GM10248 (cell line): ENCODE measurements at regions not wholly inside any gene's neighbourhood (a gene's known extent, or its start where the extent isn't known, plus 50 kb on each side); places are given as distances from the start of the nearest gene placed in this dataset.
"Not testable (repeated sequence)": the region's sequence is repeated elsewhere in the genome, so short reads cannot be mapped to it uniquely, and the experiment has no call there.

Experiments used
- CTCF ChIA-PET: fragments of 300-600 bp; sonication (Branson Sonifier 250); formaldehyde crosslinking; extraction: SDS; loops from one replicate; lab custom pipeline; 2021; ENCODE audit warnings: antibody characterized with exemption; lab: Yijun Ruan, JAX
- POLR2A ChIA-PET: fragments of 350-650 bp; sonication (Branson Sonifier 250); formaldehyde crosslinking; extraction: SDS; loops from one replicate; lab custom pipeline; 2020; ENCODE audit warnings: antibody characterized with exemption; lab: Yijun Ruan, JAX
- DNase-seq: peaks from one replicate; pipeline ENCODE4 v3.0.0; 2012; ENCODE audit errors: extremely low spot score
- TF ChIP-seq, protein P1 (sequence below): IDR thresholded peaks from 2 replicates; pipeline ENCODE4 v1.5.1; 2012; ENCODE audit warnings: mild to moderate bottlenecking, low read depth; ENCODE audit errors: extremely low read depth, missing control alignments, control extremely low read depth

DNA sequence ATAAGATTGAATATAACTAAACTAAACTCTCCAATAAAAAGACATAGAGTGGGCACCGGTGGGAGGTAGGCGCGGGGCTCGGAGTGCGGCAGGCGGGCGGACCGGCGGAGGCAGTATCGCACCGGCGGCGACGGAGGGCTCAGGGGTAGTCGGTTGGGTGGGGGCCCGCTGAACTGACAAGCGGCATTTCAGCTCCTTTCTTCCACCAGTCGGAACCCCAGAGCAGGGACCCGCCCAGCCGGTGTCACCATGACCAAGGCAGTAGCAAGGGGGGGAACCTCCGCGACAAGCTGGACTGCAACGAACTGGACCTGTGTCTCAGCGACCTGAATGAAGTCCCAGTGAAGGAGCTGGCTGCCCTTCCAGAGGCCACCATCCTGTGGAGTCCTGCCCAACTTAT is 156.7 kb downstream of the HINT1 start:
- DNase-seq, result no peak
- TF ChIP-seq, protein P1, sequence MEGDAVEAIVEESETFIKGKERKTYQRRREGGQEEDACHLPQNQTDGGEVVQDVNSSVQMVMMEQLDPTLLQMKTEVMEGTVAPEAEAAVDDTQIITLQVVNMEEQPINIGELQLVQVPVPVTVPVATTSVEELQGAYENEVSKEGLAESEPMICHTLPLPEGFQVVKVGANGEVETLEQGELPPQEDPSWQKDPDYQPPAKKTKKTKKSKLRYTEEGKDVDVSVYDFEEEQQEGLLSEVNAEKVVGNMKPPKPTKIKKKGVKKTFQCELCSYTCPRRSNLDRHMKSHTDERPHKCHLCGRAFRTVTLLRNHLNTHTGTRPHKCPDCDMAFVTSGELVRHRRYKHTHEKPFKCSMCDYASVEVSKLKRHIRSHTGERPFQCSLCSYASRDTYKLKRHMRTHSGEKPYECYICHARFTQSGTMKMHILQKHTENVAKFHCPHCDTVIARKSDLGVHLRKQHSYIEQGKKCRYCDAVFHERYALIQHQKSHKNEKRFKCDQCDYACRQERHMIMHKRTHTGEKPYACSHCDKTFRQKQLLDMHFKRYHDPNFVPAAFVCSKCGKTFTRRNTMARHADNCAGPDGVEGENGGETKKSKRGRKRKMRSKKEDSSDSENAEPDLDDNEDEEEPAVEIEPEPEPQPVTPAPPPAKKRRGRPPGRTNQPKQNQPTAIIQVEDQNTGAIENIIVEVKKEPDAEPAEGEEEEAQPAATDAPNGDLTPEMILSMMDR, result no peak
- CTCF ChIA-PET, result interaction anchor here (1.2 to 2.2 kb wide), 2 partner anchors 10 kb away, joined by 3 to 5 read pairs; no protein-coding TSS in a partner anchor
- POLR2A ChIA-PET, result no interaction called here

DNA sequence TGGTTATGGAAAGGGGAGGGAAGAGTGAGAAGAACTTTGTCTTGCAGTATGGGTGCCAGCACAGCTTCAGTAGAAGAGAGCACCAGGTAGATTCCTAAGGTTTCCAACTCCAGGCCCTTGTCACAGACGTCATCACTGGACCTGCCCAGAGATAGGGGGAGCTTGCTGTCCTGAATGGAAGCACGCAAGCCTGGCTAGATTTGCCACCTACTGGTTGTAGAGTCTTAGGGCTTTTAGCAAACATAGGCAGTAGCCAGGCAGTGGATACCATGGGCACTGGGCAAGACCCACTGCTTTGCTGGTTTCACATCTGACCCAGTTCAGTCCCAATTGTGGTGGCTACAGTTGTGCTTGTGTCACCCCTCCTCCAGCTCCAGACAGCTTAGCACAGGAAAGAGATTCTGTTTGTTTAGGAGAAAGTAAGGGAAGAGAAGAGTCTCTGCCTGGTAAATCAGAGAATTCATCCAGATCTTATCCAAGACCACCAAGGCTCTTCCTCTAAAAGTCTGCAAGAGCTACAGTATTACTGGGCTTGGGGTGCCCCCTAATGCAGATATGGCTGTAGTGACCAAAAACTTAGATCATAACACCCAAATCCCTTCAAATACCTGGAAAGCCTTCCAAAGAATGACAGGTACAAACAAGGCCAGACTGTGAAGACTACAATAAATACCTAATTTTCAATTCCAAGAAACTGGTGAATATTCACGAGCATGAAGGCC is 158.9 kb downstream of the HINT1 start:
- no peak for DNase-seq
- POLR2A ChIA-PET, result no interaction called here
- CTCF ChIA-PET, result no interaction called here
- TF ChIP-seq, protein P1, result no peak

DNA sequence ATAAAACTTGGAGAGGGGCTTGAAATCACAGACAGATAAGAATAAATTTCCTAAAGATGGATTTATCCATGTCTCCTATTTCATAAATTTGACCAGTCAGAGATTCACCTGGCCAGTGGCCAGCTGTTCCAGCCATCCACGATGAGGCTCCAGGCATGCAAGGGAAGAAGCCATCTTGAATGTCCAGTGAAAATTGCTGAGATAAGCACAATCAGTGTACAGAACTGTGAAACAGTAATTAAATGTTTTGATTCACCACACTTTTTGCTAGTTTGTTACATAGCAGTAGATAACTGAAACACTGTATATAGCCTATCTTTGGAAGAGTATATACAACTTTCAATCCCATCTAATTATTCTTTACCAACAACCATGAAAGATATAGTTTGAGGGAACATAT is 163.5 kb downstream of the HINT1 start:
- TF ChIP-seq, protein P1, result no peak
- no peak for DNase-seq
- POLR2A ChIA-PET, result no interaction called here
- CTCF ChIA-PET, result no interaction called here

DNA sequence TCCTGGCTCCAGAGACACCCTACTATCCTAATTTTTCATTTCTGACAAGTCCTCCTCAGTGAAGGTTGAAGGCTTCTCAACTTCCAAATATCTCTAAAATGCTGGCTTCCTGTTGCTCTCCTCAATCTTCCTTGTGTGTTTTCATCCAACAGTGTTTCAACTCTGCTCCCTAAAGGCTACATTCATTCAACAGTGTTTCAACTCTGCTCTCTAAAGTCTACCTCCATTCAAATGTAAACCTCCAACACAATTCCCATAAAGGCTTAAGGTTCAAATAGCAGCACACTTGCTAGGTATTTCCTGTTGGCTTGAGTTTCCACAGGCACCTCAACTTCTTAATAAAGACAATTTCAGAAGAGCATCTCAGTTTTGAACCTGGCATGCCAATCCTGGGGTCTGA is 164.8 kb downstream of the HINT1 start:
- POLR2A ChIA-PET, result no interaction called here

DNA sequence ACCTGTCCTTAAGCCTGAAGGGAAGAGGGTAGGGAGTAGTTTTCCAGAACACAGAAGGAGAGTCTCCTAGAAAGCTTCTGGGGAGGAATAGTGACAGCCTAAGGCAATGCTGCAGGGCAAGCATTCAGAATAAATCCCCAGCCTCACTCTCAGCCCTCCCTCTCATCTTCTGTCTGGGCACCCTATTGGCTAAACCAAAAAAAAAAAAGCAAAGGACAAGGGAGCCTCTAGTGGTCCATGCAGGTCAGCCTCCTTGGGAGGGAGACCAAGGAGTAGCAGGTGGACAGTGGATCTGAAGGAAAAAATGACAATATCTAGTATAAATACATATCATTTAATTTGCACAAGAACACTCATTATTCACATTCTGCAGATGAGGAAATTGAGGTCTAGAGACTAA is 168.3 kb downstream of the HINT1 start:
- CTCF ChIA-PET, DNase-seq: not testable (repeated sequence)
- POLR2A ChIA-PET, result interaction anchor here (0.7 kb wide), 1 partner anchor 67 kb away, joined by 3 read pairs; no protein-coding TSS in a partner anchor

More for the DNA sequence above, 164.8 kb downstream of the HINT1 start:
- TF ChIP-seq, protein P1, result no peak
- DNase-seq, result no peak
- CTCF ChIA-PET, result no interaction called here

DNA sequence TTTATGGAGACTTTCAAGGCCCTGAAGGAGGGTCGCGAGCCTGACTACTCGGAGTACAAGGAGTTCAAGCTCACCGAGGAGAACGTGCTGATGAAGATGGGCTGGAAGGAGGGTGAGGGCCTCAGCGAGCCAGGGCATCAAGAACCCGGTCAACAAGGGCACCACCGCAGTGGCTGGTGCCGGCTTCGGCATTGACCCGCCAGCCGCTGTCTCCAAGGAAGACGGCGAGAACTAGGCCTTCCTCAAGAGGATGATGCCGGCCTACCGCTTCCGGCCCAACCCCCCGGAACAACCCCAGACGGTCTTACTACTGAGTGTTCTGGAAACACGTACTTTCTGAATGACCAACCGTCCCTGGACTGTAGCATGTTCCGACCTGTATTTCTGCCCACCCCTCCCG is 169.2 kb downstream of the HINT1 start:
- TF ChIP-seq, protein P1, result no peak
- POLR2A ChIA-PET, result no interaction called here
- no peak for DNase-seq
- CTCF ChIA-PET, result no interaction called here

DNA sequence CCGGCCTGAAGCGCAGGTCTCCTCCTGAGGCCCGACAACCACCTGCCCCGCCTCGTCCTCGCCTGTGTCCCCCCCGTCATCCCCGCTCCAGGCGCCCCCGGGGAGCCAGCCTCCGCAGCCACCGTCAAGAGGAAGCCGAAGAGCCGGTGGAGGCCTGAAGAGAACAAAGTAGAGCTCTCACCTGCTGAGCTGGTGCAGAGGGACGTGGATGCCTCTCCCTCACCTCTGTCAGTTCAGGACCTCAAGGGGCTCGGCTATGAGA is 169.9 kb downstream of the HINT1 start:
- POLR2A ChIA-PET, result no interaction called here
- DNase-seq, result no peak
- TF ChIP-seq, protein P1, result no peak
- CTCF ChIA-PET, result interaction anchor here (1.0 kb wide), 1 partner anchor 77 kb away, joined by 3 read pairs; no protein-coding TSS in a partner anchor
